Smooth muscle cell (in vitro differentiated cells): ENCODE measurements at regions not wholly inside any gene's neighbourhood (a gene's known extent, or its start where the extent isn't known, plus 50 kb on each side); places are given as distances from the start of the nearest gene placed in this dataset.
A peak's percentile ranks its signal among the peaks of the same experiment; 100 is the strongest.

ENCODE experiments used
- DNase-seq: peaks from one replicate; lab custom pipeline; 2025; ENCODE audit not compliant: unreplicated experiment; lab: John Stamatoyannopoulos, UW
- H2AFZ ChIP-seq: fragments of 200-600 bp; sonication (generic); 2 replicates; pipeline ENCODE4 v1.6.0; 2016; ENCODE audit warnings: antibody characterized with exemption, low read depth, mild to moderate bottlenecking
- H3F3A ChIP-seq: fragments of 200-600 bp; sonication (generic); 2 replicates; pipeline ENCODE4 v1.6.0; 2017; ENCODE audit warnings: antibody characterized with exemption, low read depth
- H3K27ac ChIP-seq: fragments of 200-600 bp; sonication (generic); 2 replicates; pipeline ENCODE4 v1.5.1; 2016; ENCODE audit warnings: low read depth, mild to moderate bottlenecking
- H3K27me3 ChIP-seq: fragments of 200-600 bp; sonication (generic); 2 replicates; pipeline ENCODE4 v1.6.1; 2016; ENCODE audit warnings: low read depth, mild to moderate bottlenecking
- H3K36me3 ChIP-seq: fragments of 200-600 bp; sonication (generic); 2 replicates; pipeline ENCODE4 v1.5.1; 2016; ENCODE audit warnings: low read depth
- H3K4me1 ChIP-seq: fragments of 200-600 bp; sonication (generic); 2 replicates; pipeline ENCODE4 v1.5.1; 2016; ENCODE audit warnings: low read depth
- H3K4me2 ChIP-seq: fragments of 200-600 bp; sonication (generic); 2 replicates; pipeline ENCODE4 v1.6.0; 2016; ENCODE audit warnings: mild to moderate bottlenecking
- H3K4me3 ChIP-seq: fragments of 200-600 bp; sonication (generic); 2 replicates; pipeline ENCODE4 v1.5.1; 2016; ENCODE audit warnings: mild to moderate bottlenecking
- H3K79me2 ChIP-seq: fragments of 200-600 bp; sonication (generic); 2 replicates; pipeline ENCODE4 v1.6.0; 2016; ENCODE audit warnings: low read depth, mild to moderate bottlenecking
- H3K9ac ChIP-seq: fragments of 200-600 bp; sonication (generic); 2 replicates; pipeline ENCODE4 v1.6.0; 2016; ENCODE audit warnings: low read depth
- H3K9me3 ChIP-seq: fragments of 200-600 bp; sonication (generic); replicated peaks from 2 replicates; pipeline ENCODE4 v1.5.1; 2016; ENCODE audit warnings: low read depth
- H4K20me1 ChIP-seq: fragments of 200-600 bp; sonication (generic); 2 replicates; pipeline ENCODE4 v1.6.0; 2016; ENCODE audit warnings: low read depth
- CTCF ChIP-seq: fragments of 200-600 bp; sonication (generic); IDR thresholded peaks from 2 replicates; pipeline ENCODE4 v1.5.1; 2017; ENCODE audit warnings: borderline replicate concordance, mild to moderate bottlenecking, antibody characterized with exemption; ENCODE audit not compliant: insufficient read depth, poor library complexity, severe bottlenecking
- WGBS: methylation state at CpG from one replicate; pipeline ENCODE4 v1.1.7; 2016; ENCODE audit warnings: low lambda C conversion rate; 5-methylcytosine and 5-hydroxymethylcytosine counted together

- no peak overlapping the region for H3K27ac ChIP-seq
- H4K20me1 ChIP-seq: no peaks in the 10 kb centered on the region
- no peaks in the 10 kb centered on the region for H3K79me2 ChIP-seq
- no peak overlapping the region for H3K4me3 ChIP-seq
- peaks cover 3% of the 10 kb centered on the region for H3K4me1 ChIP-seq
- no peak for DNase-seq
- no peak overlapping the region for H2AFZ ChIP-seq
- H3F3A ChIP-seq: no peaks in the 10 kb centered on the region
- TF ChIP-seq CTCF: no peak
- H3K27me3 ChIP-seq: no peaks in the 10 kb centered on the region
- no peaks in the 10 kb centered on the region for H3K36me3 ChIP-seq
- no peak overlapping the region for H3K4me2 ChIP-seq
- no peaks in the 10 kb centered on the region for H3K9me3 ChIP-seq
- 74% methylated on average over 4 of the region's 4 CpGs for WGBS
- no peak overlapping the region for H3K9ac ChIP-seq
These were observed 191.9 kb upstream of the SLC27A6 start for GRCh38 chr5:128773378-128773777.

- H4K20me1 ChIP-seq: no peaks in the 10 kb centered on the region
- H3K4me2 ChIP-seq: peak overlapping the region; percentile 49
- H3F3A ChIP-seq: no peaks in the 10 kb centered on the region
- no peaks in the 10 kb centered on the region for H3K79me2 ChIP-seq
- H2AFZ ChIP-seq: no peak overlapping the region
- no peaks in the 10 kb centered on the region for H3K27me3 ChIP-seq
- no peak overlapping the region for H3K9ac ChIP-seq
- no peaks in the 10 kb centered on the region for H3K9me3 ChIP-seq
- no peak for DNase-seq
- H3K4me3 ChIP-seq: no peak overlapping the region
- H3K4me1 ChIP-seq: peaks cover 8% of the 10 kb centered on the region
- no peaks in the 10 kb centered on the region for H3K36me3 ChIP-seq
- WGBS: 33% methylated on average over 7 of the region's 7 CpGs
- TF ChIP-seq CTCF: no peak
- no peak overlapping the region for H3K27ac ChIP-seq
These were observed 190.7 kb upstream of the SLC27A6 start for GRCh38 chr5:128774605-128775004.

DNA sequence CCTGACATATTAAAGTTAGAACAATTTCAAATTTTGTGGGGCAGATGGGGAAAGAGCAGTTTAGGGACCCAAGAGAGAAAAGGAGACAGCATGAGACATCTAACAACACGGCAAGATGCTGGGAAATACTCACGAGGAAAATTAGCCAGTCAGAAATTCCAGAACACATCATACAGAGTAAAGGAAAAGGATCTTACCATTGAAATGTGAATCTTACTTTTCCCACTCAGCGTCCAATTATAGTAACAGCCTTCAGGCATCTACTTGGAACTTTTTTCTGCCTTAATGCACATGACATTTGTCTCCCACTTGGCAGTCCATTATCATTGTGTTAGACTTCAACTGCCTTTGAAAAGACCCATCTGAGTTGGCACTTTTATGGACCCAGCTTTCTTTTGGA is 189.7 kb upstream of the SLC27A6 start:
- H3K27me3 ChIP-seq: no peaks in the 10 kb centered on the region
- peaks cover 8% of the 10 kb centered on the region for H3K4me1 ChIP-seq
- no peak for TF ChIP-seq CTCF
- H2AFZ ChIP-seq: no peak overlapping the region
- no peak for DNase-seq
- H4K20me1 ChIP-seq: no peaks in the 10 kb centered on the region
- no peak overlapping the region for H3K4me3 ChIP-seq
- H3K9me3 ChIP-seq: no peaks in the 10 kb centered on the region
- H3K27ac ChIP-seq: no peak overlapping the region
- no peaks in the 10 kb centered on the region for H3F3A ChIP-seq
- H3K36me3 ChIP-seq: no peaks in the 10 kb centered on the region
- 49% methylated on average over 3 of the region's 3 CpGs for WGBS
- no peaks in the 10 kb centered on the region for H3K79me2 ChIP-seq
- no peak overlapping the region for H3K4me2 ChIP-seq
- no peak overlapping the region for H3K9ac ChIP-seq

DNA sequence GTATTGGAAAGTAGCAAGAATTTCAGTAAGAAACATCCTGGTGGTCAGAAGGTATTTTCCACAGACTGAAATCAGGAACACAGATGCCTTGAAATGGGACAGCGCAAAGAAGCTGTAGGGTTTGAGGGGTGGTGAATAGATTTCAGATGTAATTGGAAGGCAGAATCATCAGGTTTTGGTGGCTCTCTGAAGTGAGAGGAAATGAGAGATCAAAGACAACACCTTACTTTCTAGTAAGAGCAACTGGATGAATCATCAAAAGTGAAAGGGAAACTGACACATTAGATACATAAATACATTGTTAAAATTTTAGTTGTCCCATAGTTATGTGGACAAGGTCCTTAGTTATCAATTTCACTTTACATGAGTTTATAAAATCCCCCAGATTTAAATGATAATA is 188.2 kb upstream of the SLC27A6 start:
- H4K20me1 ChIP-seq: no peaks in the 10 kb centered on the region
- no peaks in the 10 kb centered on the region for H3K9me3 ChIP-seq
- H2AFZ ChIP-seq: no peak overlapping the region
- no peaks in the 10 kb centered on the region for H3F3A ChIP-seq
- H3K27me3 ChIP-seq: no peaks in the 10 kb centered on the region
- no peaks in the 10 kb centered on the region for H3K36me3 ChIP-seq
- no peak overlapping the region for H3K4me2 ChIP-seq
- TF ChIP-seq CTCF: no peak
- 96% methylated on average over 1 of the region's 1 CpG for WGBS
- no peak overlapping the region for H3K4me3 ChIP-seq
- peaks cover 8% of the 10 kb centered on the region for H3K4me1 ChIP-seq
- no peak for DNase-seq
- no peak overlapping the region for H3K27ac ChIP-seq
- H3K9ac ChIP-seq: no peak overlapping the region
- no peaks in the 10 kb centered on the region for H3K79me2 ChIP-seq
